Putamen (tissue), 1 donor: ENCODE measurements at regions not wholly inside any gene's neighbourhood (a gene's known extent, or its start where the extent isn't known, plus 50 kb on each side); places are given as distances from the start of the nearest gene placed in this dataset.
A peak's percentile ranks its signal among the peaks of the same experiment; 100 is the strongest.

Experiments
- DNase-seq: peaks from one replicate; pipeline ENCODE4 v3.0.0-alpha.2; 2016; ENCODE audit warnings: low spot score

- DNase-seq: no peak
Measured at GRCh38 chr4:33334416-33334815, 2614.2 kb downstream of the PCDH7 start.

- DNase-seq: no peak
Measured at GRCh38 chr4:33339762-33340161, 2619.6 kb downstream of the PCDH7 start.

- DNase-seq: no peak
Measured at GRCh38 chr4:33340168-33340567, 2620.0 kb downstream of the PCDH7 start.

GRCh38 chr4:33349376-33349775, 2629.2 kb downstream of the PCDH7 start:
- no peak for DNase-seq

- no peak for DNase-seq
Measured at GRCh38 chr4:33357121-33357520, 2637.0 kb downstream of the PCDH7 start.

- peak; percentile 20 for DNase-seq
Measured at GRCh38 chr4:33369446-33369845, 2649.3 kb downstream of the PCDH7 start.

- no peak for DNase-seq
Measured at GRCh38 chr4:33381816-33382215, 2661.6 kb downstream of the PCDH7 start.

- DNase-seq: no peak
Measured at GRCh38 chr4:33386764-33387163, 2666.6 kb downstream of the PCDH7 start.

- no peak for DNase-seq
Measured at GRCh38 chr4:33390976-33391375, 2670.8 kb downstream of the PCDH7 start.

GRCh38 chr4:33395731-33396485, 2675.7 kb downstream of the PCDH7 start:
- DNase-seq: no peak

- DNase-seq: no peak
Measured at GRCh38 chr4:33400504-33400903, 2680.3 kb downstream of the PCDH7 start.

GRCh38 chr4:33407496-33407895, 2687.3 kb downstream of the PCDH7 start:
- no peak for DNase-seq

- DNase-seq: no peak
Measured at GRCh38 chr4:33411182-33411581, 2691.0 kb downstream of the PCDH7 start.

- DNase-seq: no peak
Measured at GRCh38 chr4:33421887-33422286, 2701.7 kb downstream of the PCDH7 start.

- no peak for DNase-seq
Measured at GRCh38 chr4:33422656-33423055, 2702.5 kb downstream of the PCDH7 start.

- no peak for DNase-seq
Measured at GRCh38 chr4:33425936-33426335, 2705.8 kb downstream of the PCDH7 start.

- DNase-seq: no peak
Measured at GRCh38 chr4:33427676-33428075, 2707.5 kb downstream of the PCDH7 start.

GRCh38 chr4:33429971-33430370, 2709.8 kb downstream of the PCDH7 start:
- no peak for DNase-seq

GRCh38 chr4:33437406-33437805, 2717.2 kb downstream of the PCDH7 start:
- DNase-seq: no peak

GRCh38 chr4:33446953-33447352, 2726.8 kb downstream of the PCDH7 start:
- no peak for DNase-seq

GRCh38 chr4:33448948-33449347, 2728.8 kb downstream of the PCDH7 start:
- no peak for DNase-seq

GRCh38 chr4:33453436-33453835, 2733.3 kb downstream of the PCDH7 start:
- no peak for DNase-seq

GRCh38 chr4:33453916-33454315, 2733.7 kb downstream of the PCDH7 start:
- no peak for DNase-seq

- no peak for DNase-seq
Measured at GRCh38 chr4:33465565-33465964, 2745.4 kb downstream of the PCDH7 start.
